GM20000 (cell line): ENCODE measurements at regions not wholly inside any gene's neighbourhood (a gene's known extent, or its start where the extent isn't known, plus 50 kb on each side); places are given as distances from the start of the nearest gene placed in this dataset.
"Not testable (repeated sequence)": the region's sequence is repeated elsewhere in the genome, so short reads cannot be mapped to it uniquely, and the experiment has no call there.

Source experiments
- DNase-seq: peaks from one replicate; pipeline ENCODE4 v3.0.0; 2012; ENCODE audit warnings: low spot score
- TF ChIP-seq, protein P1 (sequence below): IDR thresholded peaks from 2 replicates; pipeline ENCODE4 v1.5.1; 2012; ENCODE audit warnings: mild to moderate bottlenecking, control low read depth; ENCODE audit errors: extremely low read depth, missing control alignments

DNA sequence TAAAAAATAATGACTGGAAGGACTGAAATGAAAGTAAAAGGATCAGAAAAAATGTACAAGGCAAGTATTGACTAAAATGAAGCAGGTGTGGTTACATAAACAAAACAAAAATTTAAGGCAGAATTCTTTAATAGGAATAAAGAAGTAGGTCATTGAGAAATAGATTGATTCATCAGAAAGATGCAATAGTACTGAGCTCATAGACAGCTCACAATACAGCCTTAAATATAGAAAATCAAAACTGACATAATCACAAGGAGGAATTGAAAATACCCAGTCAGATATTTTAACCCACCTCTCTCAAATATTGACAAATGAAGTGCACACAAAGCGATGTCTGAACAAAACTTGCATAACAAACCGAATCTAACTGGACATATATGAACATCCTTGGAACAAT is 366.8 kb upstream of the DPYD start:
- DNase-seq: no peak
- TF ChIP-seq, protein P1, sequence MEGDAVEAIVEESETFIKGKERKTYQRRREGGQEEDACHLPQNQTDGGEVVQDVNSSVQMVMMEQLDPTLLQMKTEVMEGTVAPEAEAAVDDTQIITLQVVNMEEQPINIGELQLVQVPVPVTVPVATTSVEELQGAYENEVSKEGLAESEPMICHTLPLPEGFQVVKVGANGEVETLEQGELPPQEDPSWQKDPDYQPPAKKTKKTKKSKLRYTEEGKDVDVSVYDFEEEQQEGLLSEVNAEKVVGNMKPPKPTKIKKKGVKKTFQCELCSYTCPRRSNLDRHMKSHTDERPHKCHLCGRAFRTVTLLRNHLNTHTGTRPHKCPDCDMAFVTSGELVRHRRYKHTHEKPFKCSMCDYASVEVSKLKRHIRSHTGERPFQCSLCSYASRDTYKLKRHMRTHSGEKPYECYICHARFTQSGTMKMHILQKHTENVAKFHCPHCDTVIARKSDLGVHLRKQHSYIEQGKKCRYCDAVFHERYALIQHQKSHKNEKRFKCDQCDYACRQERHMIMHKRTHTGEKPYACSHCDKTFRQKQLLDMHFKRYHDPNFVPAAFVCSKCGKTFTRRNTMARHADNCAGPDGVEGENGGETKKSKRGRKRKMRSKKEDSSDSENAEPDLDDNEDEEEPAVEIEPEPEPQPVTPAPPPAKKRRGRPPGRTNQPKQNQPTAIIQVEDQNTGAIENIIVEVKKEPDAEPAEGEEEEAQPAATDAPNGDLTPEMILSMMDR: no peak

DNA sequence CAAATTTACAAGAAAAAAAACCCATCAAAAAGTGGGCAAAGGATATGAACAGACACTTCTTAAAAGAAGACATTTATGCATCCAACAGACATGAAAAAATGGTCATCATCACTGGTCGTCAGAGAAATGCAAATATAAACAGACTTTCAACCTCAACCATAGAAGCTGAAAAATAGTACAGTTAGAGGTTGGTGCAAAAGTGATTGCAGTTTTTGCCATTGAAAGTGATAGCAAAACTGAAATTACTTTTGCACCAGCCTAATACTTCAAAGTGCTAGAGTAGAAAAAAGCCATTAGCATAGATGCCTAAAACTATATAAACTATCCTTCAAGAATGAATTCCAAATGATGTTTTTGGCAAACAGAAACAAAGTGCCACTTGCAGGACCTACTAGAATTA is 365.8 kb upstream of the DPYD start:
- DNase-seq: no peak
- TF ChIP-seq, protein P1: no peak

DNA sequence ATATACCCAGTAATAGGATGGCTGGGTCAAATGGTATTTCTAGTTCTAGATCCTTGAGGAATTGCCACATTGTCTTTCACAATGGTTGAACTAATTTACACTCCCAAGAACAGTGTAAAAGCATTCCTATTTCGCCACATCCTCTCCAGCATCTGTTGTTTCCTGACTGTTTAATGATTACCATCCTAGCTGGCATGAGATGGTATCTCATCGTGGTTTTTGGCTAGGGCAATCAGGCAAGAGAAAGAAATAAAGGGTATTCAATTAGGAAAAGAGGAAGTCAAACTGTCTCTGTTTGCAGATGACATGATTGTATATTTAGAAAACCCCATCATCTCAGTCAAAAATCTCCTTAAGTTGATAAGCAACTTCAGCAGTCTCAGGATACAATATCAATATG is 364.5 kb upstream of the DPYD start:
- not testable (repeated sequence) for DNase-seq

DNA sequence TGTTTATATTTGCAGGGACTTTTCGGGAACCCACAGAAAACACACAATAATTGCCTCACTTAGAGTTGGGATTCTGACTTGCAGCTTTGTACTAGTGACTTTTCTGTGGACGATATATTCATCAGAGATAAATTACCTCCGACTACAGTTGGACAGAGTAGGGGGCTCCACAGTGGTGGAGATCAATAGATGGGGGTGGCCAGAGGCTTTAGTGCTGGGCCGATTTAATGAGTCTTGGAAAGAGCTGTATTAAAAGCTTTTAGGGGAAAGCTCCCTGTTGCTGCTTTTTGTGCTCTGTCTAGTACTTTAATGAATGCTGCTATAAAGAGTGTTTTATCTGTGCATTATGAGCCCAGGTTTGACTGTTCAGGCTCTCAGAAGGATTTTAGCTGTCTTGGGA is 359.2 kb upstream of the DPYD start:
- TF ChIP-seq, protein P1: no peak
- no peak for DNase-seq

DNA sequence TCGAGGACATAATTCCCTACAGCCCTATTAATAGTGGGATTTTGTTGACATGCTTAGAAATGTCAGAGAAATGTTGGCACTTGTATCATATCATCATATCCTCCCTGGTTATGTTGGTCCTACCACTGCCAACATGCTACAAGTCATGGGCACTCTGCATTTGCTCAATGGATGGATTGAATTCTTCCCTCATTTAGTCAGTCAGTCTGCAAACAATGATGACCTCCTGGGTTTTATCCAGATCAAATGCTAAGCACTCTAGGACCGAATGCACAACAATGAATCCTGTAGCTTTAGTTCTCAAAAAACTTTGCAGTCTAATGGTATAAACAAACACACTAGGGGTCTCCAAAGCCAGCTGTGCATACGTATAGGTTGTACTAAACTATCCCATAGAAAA is 357.2 kb upstream of the DPYD start:
- no peak for DNase-seq
- TF ChIP-seq, protein P1: no peak

DNA sequence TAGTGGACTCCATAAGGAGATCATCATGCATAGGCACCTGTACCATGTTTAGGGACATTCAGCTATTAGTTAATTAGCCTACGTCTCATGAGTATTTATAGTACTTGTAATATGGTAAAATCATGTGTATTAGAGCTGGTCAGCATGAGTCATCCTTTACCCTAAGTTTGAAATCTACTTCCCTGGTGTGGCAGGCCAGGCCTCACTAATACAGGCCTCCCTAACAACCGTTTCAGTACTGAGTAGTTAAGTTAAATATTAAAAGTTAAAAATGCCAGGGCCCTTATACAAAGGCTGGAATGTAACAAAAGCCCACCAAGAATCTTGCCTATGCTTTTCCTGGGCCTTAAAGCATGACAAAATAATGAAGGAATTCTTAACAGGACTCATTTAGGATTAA is 356.3 kb upstream of the DPYD start:
- no peak for DNase-seq

DNA sequence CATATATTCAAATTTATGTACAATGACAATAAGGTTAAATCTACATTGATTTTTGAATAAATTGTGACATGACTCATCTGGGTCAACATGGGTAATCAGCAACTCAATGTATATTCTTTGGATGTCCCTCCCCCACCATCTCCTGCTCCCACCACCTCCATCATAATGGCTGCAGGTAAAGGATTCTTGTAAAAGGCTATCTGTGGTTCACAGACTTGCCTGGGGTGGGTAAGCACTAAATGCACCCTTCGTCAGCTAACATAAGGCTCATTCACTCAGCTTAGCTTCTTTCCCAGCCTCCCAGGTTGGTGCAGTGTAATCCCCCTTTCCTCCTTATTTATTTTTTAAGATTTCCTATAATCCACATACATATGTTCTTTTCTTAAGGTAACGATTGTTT is 355.7 kb upstream of the DPYD start:
- TF ChIP-seq, protein P1: no peak

More for the DNA sequence above, 356.3 kb upstream of the DPYD start:
- TF ChIP-seq, protein P1: no peak

DNA sequence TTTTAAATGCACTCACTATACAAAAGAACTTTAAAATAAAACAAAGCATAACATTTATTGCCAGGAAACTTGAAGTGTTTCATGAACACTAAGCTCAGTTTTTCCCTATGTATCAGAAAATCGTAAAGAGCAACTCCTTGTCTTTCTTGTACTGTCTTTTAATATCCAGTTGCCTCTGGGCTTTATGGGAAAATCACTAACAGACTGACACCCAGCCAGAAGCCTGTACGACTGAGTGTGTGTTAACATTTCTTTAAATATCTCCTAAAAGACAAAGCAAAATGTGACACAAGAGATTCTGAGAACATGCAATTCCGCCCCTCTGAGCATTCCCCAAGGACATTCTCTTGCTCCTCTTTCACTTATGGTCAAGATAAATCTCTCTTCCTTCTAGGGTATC is 347.5 kb upstream of the DPYD start:
- DNase-seq: no peak

More for the DNA sequence above, 355.7 kb upstream of the DPYD start:
- DNase-seq: no peak

More for the DNA sequence above, 347.5 kb upstream of the DPYD start:
- TF ChIP-seq, protein P1: no peak
